Ovary (tissue), 3 donors: ENCODE measurements at regions not wholly inside any gene's neighbourhood (a gene's known extent, or its start where the extent isn't known, plus 50 kb on each side); places are given as distances from the start of the nearest gene placed in this dataset.

ENCODE experiments used
- EP300 ChIP-seq: sonication (generic); formaldehyde crosslinking; IDR thresholded peaks from one replicate; pipeline ENCODE4 v1.6.1; 2017; ENCODE audit warnings: antibody characterized with exemption
- POLR2A ChIP-seq: fragments of 450-650 bp; IDR thresholded peaks from one replicate; pipeline ENCODE4 v1.6.1; 2017; ENCODE audit warnings: antibody characterized with exemption, mild to moderate bottlenecking, moderate library complexity
- TF ChIP-seq, protein P1 (sequence below), 3 donors: fragments of 450-650 bp in 2 of 3; fragments of 200-600 bp in 1 of 3; IDR thresholded peaks; one replicate each; pipeline versions ENCODE4 v1.5.1 to v1.8.0; 2016 to 2022; ENCODE audit warnings: antibody characterized with exemption in 3 of 3, mild to moderate bottlenecking in 1 of 3
- donor health status: DM: no; HTN: no; CAD: no.

DNA sequence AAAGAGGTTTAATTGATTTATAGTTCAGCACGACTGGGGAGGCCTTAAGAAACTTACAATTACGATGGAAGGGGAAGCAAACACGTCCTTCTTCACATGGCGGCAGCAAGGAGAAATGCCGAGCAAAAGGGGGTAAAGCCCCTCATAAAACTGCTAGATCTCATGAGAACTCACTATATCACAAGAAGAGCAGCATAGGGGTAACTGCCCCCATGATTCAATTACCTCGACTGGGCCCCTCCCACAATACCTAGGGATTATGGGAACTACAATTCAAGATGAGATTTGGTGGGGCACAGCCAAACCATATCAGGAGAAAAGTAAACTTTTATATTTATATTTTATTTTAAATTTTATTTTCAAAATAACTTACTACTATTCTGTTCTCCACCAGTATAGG is 272.0 kb downstream of the MYCN start:
- TF ChIP-seq EP300 (no peak), POLR2A (no peak)
- TF ChIP-seq, protein P1, sequence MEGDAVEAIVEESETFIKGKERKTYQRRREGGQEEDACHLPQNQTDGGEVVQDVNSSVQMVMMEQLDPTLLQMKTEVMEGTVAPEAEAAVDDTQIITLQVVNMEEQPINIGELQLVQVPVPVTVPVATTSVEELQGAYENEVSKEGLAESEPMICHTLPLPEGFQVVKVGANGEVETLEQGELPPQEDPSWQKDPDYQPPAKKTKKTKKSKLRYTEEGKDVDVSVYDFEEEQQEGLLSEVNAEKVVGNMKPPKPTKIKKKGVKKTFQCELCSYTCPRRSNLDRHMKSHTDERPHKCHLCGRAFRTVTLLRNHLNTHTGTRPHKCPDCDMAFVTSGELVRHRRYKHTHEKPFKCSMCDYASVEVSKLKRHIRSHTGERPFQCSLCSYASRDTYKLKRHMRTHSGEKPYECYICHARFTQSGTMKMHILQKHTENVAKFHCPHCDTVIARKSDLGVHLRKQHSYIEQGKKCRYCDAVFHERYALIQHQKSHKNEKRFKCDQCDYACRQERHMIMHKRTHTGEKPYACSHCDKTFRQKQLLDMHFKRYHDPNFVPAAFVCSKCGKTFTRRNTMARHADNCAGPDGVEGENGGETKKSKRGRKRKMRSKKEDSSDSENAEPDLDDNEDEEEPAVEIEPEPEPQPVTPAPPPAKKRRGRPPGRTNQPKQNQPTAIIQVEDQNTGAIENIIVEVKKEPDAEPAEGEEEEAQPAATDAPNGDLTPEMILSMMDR (IDR thresholded peaks at IDR 0.05): no peak
